OCI-LY3 (cell line): ENCODE measurements at regions not wholly inside any gene's neighbourhood (a gene's known extent, or its start where the extent isn't known, plus 50 kb on each side); places are given as distances from the start of the nearest gene placed in this dataset.

ENCODE experiments used
- H2AFZ ChIP-seq: fragments of 200-600, 300-600 bp; shearing (Covaris generic); 2 replicates; pipeline ENCODE4 v1.6.0; 2014; ENCODE audit warnings: antibody characterized with exemption, low read depth, low read length
- H3K27ac ChIP-seq: fragments of 200-600, 300-600 bp; sonication (generic); 2 replicates; pipeline ENCODE4 v1.5.1; 2014; ENCODE audit warnings: mild to moderate bottlenecking, low read length, moderate library complexity, mixed read lengths
- H3K27me3 ChIP-seq: fragments of 200-600, 300-600 bp; sonication (generic); 2 replicates; pipeline ENCODE4 v1.6.1; 2014; ENCODE audit warnings: low read depth, low read length, mixed read lengths
- H3K36me3 ChIP-seq: fragments of 200-600, 300-600 bp; sonication (generic); replicated peaks from 2 replicates; pipeline ENCODE3; 2014; ENCODE audit warnings: low read depth, low read length, mixed read lengths
- H3K4me1 ChIP-seq: fragments of 300-600, 200-600 bp; sonication (generic); 2 replicates; pipeline ENCODE4 v1.6.1; 2014; ENCODE audit warnings: low read length, mixed read lengths
- H3K4me2 ChIP-seq: fragments of 200-600, 300-600 bp; sonication (generic); 2 replicates; pipeline ENCODE4 v1.6.1; 2014; ENCODE audit warnings: low read length, mixed read lengths
- H3K4me3 ChIP-seq: fragments of 300-600, 200-600 bp; sonication (generic); 2 replicates; pipeline ENCODE4 v1.5.1; 2014; ENCODE audit warnings: antibody characterized with exemption, mild to moderate bottlenecking, low read length, moderate library complexity
- H3K79me2 ChIP-seq: fragments of 300-600, 200-600 bp; shearing (Covaris generic); 2 replicates; pipeline ENCODE4 v1.6.1; 2014; ENCODE audit warnings: mild to moderate bottlenecking, low read length, mixed read lengths
- H3K9ac ChIP-seq: fragments of 300-600, 200-600 bp; shearing (Covaris generic); 2 replicates; pipeline ENCODE4 v1.6.0; 2014; ENCODE audit warnings: mild to moderate bottlenecking, low read length, moderate library complexity
- H3K9me3 ChIP-seq: fragments of 200-600, 300-600 bp; shearing (Covaris generic); 2 replicates; pipeline ENCODE4 v1.6.1; 2014; ENCODE audit warnings: low read length, mixed read lengths; ENCODE audit not compliant: insufficient read depth
- H4K20me1 ChIP-seq: fragments of 200-600, 300-600 bp; sonication (generic); 2 replicates; pipeline ENCODE4 v1.6.1; 2016; ENCODE audit warnings: low read length, mixed read lengths; ENCODE audit not compliant: insufficient read depth
- CTCF ChIP-seq: fragments of 200-600, 300-600 bp; sonication (generic); IDR thresholded peaks from 2 replicates; pipeline ENCODE4 v1.5.1; 2014; ENCODE audit warnings: antibody characterized with exemption, low read length, low read depth
- EZH2phosphoT487 ChIP-seq: fragments of 200-600 bp; shearing (Covaris generic); IDR thresholded peaks from 2 replicates; pipeline ENCODE4 v1.6.1; 2018; ENCODE audit warnings: antibody characterized with exemption, mixed run types, low read depth

DNA sequence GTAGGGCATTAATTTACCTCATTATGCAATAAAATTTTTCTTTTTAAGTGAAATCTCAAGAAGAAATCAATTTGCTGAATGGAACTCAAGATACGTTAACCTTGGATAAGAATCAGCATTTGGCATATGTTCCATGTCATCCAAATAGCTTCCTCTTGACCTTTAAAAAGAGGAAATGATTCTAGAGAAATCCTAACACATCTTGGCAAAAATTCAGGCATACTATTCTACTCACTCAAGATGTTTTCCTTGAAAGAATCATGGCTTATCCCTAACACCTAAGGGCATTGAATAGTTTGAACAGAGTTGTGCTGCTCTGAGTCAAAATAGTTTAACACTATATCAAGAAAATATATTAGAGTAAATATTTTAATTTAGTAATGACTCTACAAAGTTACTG, 678.0 kb downstream of the EPHA4 start:
- Histone ChIP-seq H3K27ac (no peak overlapping the region), H3K27me3 (no peaks in the 10 kb centered on the region), H3K36me3 (no peaks in the 10 kb centered on the region), H3K9me3 (no peaks in the 10 kb centered on the region), H4K20me1 (no peaks in the 10 kb centered on the region), H3K79me2 (no peaks in the 10 kb centered on the region), H3K4me1 (no peaks in the 10 kb centered on the region), H3K4me2 (no peak overlapping the region), H2AFZ (no peak overlapping the region), H3K4me3 (no peak overlapping the region), H3K9ac (no peak overlapping the region)
- TF ChIP-seq EZH2phosphoT487, result no peak
- no peak for TF ChIP-seq CTCF

DNA sequence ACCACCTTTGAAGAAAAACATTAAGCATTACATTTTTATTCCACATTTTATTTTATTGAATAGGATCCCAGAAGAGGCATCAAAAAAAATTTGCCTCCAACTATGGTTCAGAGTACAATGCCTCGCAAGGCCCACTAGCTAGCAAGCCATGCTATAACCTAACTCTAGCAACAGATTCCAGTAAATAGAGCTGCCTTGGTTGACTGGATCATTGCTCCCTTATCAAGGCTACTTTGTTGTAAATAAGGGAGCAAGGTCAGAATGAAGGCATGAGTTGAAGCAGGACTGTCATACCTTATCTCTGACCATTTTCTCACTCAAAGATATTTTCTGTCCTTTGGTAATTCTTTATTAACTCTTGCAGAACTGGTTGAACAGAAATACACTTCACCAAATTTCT, 672.6 kb downstream of the EPHA4 start:
- Histone ChIP-seq H3K27ac (no peak overlapping the region), H3K9me3 (no peaks in the 10 kb centered on the region), H3K36me3 (no peaks in the 10 kb centered on the region), H3K4me3 (no peak overlapping the region), H3K79me2 (no peaks in the 10 kb centered on the region), H3K9ac (no peak overlapping the region), H2AFZ (no peak overlapping the region), H4K20me1 (no peaks in the 10 kb centered on the region), H3K4me2 (no peak overlapping the region), H3K27me3 (no peaks in the 10 kb centered on the region), H3K4me1 (no peaks in the 10 kb centered on the region)
- no peak for TF ChIP-seq EZH2phosphoT487

- no peak overlapping the region for H3K27ac ChIP-seq
- TF ChIP-seq CTCF (no peak), EZH2phosphoT487 (no peak)
- no peaks in the 10 kb centered on the region for H4K20me1 ChIP-seq
- H3K36me3 ChIP-seq, result no peaks in the 10 kb centered on the region
- H3K4me3 ChIP-seq, result no peak overlapping the region
- no peak overlapping the region for H2AFZ ChIP-seq
- H3K9ac ChIP-seq, result no peak overlapping the region
- no peaks in the 10 kb centered on the region for H3K4me1 ChIP-seq
- no peak overlapping the region for H3K4me2 ChIP-seq
- no peaks in the 10 kb centered on the region for H3K9me3 ChIP-seq
- H3K79me2 ChIP-seq, result no peaks in the 10 kb centered on the region
- no peaks in the 10 kb centered on the region for H3K27me3 ChIP-seq
Observed at GRCh38 chr2:220904015-220904414, 668.1 kb downstream of the EPHA4 start.

DNA sequence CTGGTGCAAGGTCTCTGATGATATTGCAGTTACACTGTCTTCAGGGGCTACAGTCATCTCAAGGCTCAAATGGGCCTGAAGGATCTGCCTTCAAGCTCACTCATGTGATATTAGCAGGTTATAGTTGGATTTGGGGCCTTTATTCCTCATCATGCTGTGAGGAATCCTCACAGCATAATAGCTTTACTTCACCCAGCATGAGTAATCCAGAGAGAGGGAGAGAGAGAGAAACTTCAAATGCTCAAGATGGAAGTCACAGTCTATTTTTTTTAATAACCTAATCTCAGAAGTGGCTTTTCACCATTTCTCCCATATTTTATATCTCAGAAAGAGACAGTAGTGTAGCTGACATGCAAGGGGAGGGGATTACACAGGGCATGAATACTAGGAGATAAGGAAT, 658.7 kb downstream of the EPHA4 start:
- no peaks in the 10 kb centered on the region for H3K4me1 ChIP-seq
- no peak overlapping the region for H3K27ac ChIP-seq
- no peak overlapping the region for H3K4me3 ChIP-seq
- H3K9me3 ChIP-seq, result no peaks in the 10 kb centered on the region
- H3K79me2 ChIP-seq, result no peaks in the 10 kb centered on the region
- no peaks in the 10 kb centered on the region for H3K36me3 ChIP-seq
- no peak overlapping the region for H2AFZ ChIP-seq
- H3K9ac ChIP-seq, result no peak overlapping the region
- H3K27me3 ChIP-seq, result no peaks in the 10 kb centered on the region
- no peaks in the 10 kb centered on the region for H4K20me1 ChIP-seq
- H3K4me2 ChIP-seq, result no peak overlapping the region
- TF ChIP-seq CTCF (no peak), EZH2phosphoT487 (no peak)

DNA sequence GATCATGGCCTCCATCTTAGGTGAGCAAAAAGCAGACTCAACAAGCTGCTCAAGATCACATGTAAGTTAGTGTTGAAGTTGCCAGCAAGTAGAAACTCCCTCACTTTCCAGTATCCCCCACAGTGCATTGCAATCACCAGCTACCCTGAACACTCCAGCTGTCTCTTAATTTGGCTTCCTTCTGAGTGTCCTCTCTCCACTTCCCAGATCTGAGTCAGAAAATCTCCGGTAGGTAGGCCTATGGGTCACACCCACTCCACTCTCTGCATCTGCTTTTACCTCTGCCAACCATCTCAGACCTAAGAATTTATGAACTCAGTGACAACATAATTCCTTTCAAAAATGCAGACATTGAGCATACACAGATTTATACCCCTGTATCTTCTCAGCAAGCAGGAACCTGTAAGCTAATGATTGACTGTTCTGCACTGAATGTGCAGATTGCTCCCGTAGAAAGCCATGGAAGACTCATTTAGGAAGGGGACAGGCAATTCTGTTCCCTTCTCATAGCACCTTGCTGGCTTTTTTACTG, 656.9 kb downstream of the EPHA4 start:
- Histone ChIP-seq H3K4me3 (no peak overlapping the region), H3K4me1 (no peaks in the 10 kb centered on the region), H2AFZ (no peak overlapping the region), H3K36me3 (no peaks in the 10 kb centered on the region), H3K79me2 (no peaks in the 10 kb centered on the region), H3K27me3 (no peaks in the 10 kb centered on the region), H3K4me2 (no peak overlapping the region), H3K9ac (no peak overlapping the region), H3K9me3 (no peaks in the 10 kb centered on the region), H3K27ac (no peak overlapping the region), H4K20me1 (no peaks in the 10 kb centered on the region)
- TF ChIP-seq EZH2phosphoT487 (no peak), CTCF (no peak)
